GM12891 (cell line): ENCODE measurements at regions not wholly inside any gene's neighbourhood (a gene's known extent, or its start where the extent isn't known, plus 50 kb on each side); places are given as distances from the start of the nearest gene placed in this dataset.

ENCODE experiments used
- POLR2A ChIP-seq: IDR thresholded peaks from 2 replicates; pipeline ENCODE4 v1.6.1; 2011; ENCODE audit warnings: low read depth, low read length, control low read depth
- POLR2AphosphoS5 ChIP-seq: IDR thresholded peaks from 2 replicates; pipeline ENCODE4 v1.6.1; 2011; ENCODE audit warnings: low read depth, low read length, control low read depth
- TAF1 ChIP-seq: IDR thresholded peaks from 2 replicates; pipeline ENCODE4 v1.6.1; 2011; ENCODE audit warnings: low read depth, low read length, control low read depth

- TF ChIP-seq POLR2AphosphoS5 (no peak), POLR2A (no peak), TAF1 (no peak)
Observed at GRCh38 chr11:13189561-13190426, 87.8 kb upstream of the BMAL1 start.
